GM23248 (cell line): ENCODE measurements at regions not wholly inside any gene's neighbourhood (a gene's known extent, or its start where the extent isn't known, plus 50 kb on each side); places are given as distances from the start of the nearest gene placed in this dataset.
A peak's percentile ranks its signal among the peaks of the same experiment; 100 is the strongest.

Source experiments
- DNase-seq: peaks from one replicate; pipeline ENCODE4 v3.0.0-alpha.2; 2015
- H2AFZ ChIP-seq: fragments of 200-600 bp; sonication (generic); 2 replicates; pipeline ENCODE4 v1.6.1; 2016; ENCODE audit warnings: antibody characterized with exemption
- H3F3A ChIP-seq: fragments of 200-600 bp; sonication (generic); 2 replicates; pipeline ENCODE4 v1.6.1; 2016; ENCODE audit warnings: mild to moderate bottlenecking, antibody characterized with exemption, mixed run types; ENCODE audit not compliant: insufficient read depth
- H3K27ac ChIP-seq: fragments of 200-600 bp; sonication (generic); 2 replicates; pipeline ENCODE4 v1.5.1; 2016; ENCODE audit warnings: mild to moderate bottlenecking
- H3K27me3 ChIP-seq: fragments of 200-600 bp; sonication (generic); replicated peaks from 2 replicates; pipeline ENCODE4 v1.6.1; 2016; ENCODE audit warnings: mild to moderate bottlenecking; ENCODE audit not compliant: insufficient read depth
- H3K36me3 ChIP-seq: fragments of 200-600 bp; sonication (generic); 2 replicates; pipeline ENCODE4 v1.6.1; 2016; ENCODE audit warnings: low read depth, mild to moderate bottlenecking
- H3K4me1 ChIP-seq: fragments of 200-600 bp; sonication (generic); 2 replicates; pipeline ENCODE4 v1.6.1; 2016; ENCODE audit warnings: mild to moderate bottlenecking; ENCODE audit not compliant: insufficient read depth
- H3K4me2 ChIP-seq: fragments of 200-600 bp; sonication (generic); one replicate; pipeline ENCODE4 v1.6.1; 2016; ENCODE audit warnings: mild to moderate bottlenecking; ENCODE audit not compliant: unreplicated experiment
- H3K4me3 ChIP-seq: fragments of 200-600 bp; sonication (generic); 2 replicates; pipeline ENCODE4 v1.5.1; 2016; ENCODE audit warnings: mild to moderate bottlenecking
- H3K79me2 ChIP-seq: fragments of 200-600 bp; sonication (generic); 2 replicates; pipeline ENCODE4 v1.6.1; 2016; ENCODE audit warnings: mild to moderate bottlenecking; ENCODE audit not compliant: insufficient read depth
- H3K9ac ChIP-seq: fragments of 200-600 bp; sonication (generic); 2 replicates; pipeline ENCODE4 v1.6.1; 2016; ENCODE audit warnings: mild to moderate bottlenecking
- H3K9me2 ChIP-seq: fragments of 200-600 bp; sonication (generic); 2 replicates; pipeline ENCODE4 v1.6.1; 2016; ENCODE audit warnings: mixed run types, mild to moderate bottlenecking, moderate library complexity; ENCODE audit not compliant: insufficient read depth
- H3K9me3 ChIP-seq: fragments of 200-600 bp; sonication (generic); one replicate; pipeline ENCODE4 v1.6.1; 2017; ENCODE audit warnings: low read depth
- H4K20me1 ChIP-seq: fragments of 200-600 bp; sonication (generic); 2 replicates; pipeline ENCODE4 v1.6.0; 2016; ENCODE audit not compliant: insufficient read depth
- EZH2 ChIP-seq: fragments of 200-600 bp; sonication (generic); IDR thresholded peaks from 2 replicates; pipeline ENCODE4 v1.6.1; 2018; ENCODE audit warnings: antibody characterized with exemption, mild to moderate bottlenecking; ENCODE audit not compliant: insufficient read depth, poor library complexity, severe bottlenecking
- EZH2phosphoT487 ChIP-seq: fragments of 200-600 bp; sonication (generic); IDR thresholded peaks from 2 replicates; pipeline ENCODE4 v1.6.1; 2018; ENCODE audit warnings: antibody characterized with exemption, moderate library complexity, mild to moderate bottlenecking, low read depth; ENCODE audit not compliant: insufficient read depth
- WGBS, 2 experiments: methylation state at CpG; one replicate each; pipeline ENCODE4 v1.1.6; 2015 to 2017; ENCODE audit warnings: low lambda C conversion rate in 2 of 2, low coverage in 1 of 2; ENCODE audit errors: missing lambda C conversion rate in 2 of 2; 5-methylcytosine and 5-hydroxymethylcytosine counted together
- in situ Hi-C: fragments of 300-500 bp; cut with MboI; formaldehyde crosslinking; loops from 2 replicates; pipeline ENCODE4 v1.15.0; 2020

GRCh38 chr1:30384286-30385245 lies 338.8 kb downstream of the MATN1 start:
- H3K4me3 ChIP-seq = no peak overlapping the region
- H4K20me1 ChIP-seq = no peaks in the 10 kb centered on the region
- no peak overlapping the region for H3K9ac ChIP-seq
- 61 to 62% methylated on average over 8 to 9 of the region's 10 CpGs for WGBS, 2 experiments
- no peaks in the 10 kb centered on the region for H3K9me3 ChIP-seq
- no peaks in the 10 kb centered on the region for H3K9me2 ChIP-seq
- H3K4me2 ChIP-seq = no peak overlapping the region
- peak; percentile 26 for DNase-seq
- H3K27me3 ChIP-seq = no peaks in the 10 kb centered on the region; the same call in 1 of the 2 replicates
- TF ChIP-seq EZH2phosphoT487 (no peak), EZH2 (no peak)
- no peaks in the 10 kb centered on the region for H3K36me3 ChIP-seq
- H3K27ac ChIP-seq = no peak overlapping the region
- H3F3A ChIP-seq = 0 out of 2 replicates have a peak, but pooled peaks cover 3% of the 10 kb centered on the region
- H3K4me1 ChIP-seq = peaks cover 7% of the 10 kb centered on the region
- H3K79me2 ChIP-seq = no peaks in the 10 kb centered on the region
- in situ Hi-C loops = no loop called here
- H2AFZ ChIP-seq = no peak overlapping the region

DNA sequence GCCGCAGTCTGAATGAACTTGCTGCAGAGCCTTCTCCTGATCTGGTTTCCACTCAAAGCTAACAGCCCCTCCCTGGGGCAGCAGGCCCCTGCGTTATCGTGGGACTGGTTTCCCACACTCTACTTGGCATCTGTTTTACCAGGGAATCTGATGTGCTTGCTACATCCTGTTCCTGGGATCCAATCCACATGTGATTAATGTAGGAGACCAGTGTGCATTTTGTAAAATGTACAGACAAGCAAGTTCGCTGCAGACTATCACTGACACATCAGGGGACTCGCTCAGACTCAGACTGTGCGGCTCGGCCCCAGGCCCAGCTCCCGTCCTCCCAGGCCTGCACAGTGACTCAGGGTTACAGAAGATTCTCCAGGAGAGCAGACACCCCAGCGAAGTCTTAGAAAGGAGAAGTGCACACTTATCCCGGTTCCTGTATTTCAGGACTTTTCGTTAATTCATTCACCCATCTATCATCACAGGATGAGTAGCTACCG lies 340.1 kb downstream of the MATN1 start:
- Histone ChIP-seq H3K4me3 (no peak overlapping the region), H3K27me3 (no peaks in the 10 kb centered on the region), H3K4me2 (no peak overlapping the region), H3K79me2 (no peaks in the 10 kb centered on the region), H3F3A (0 out of 2 replicates have a peak, but pooled peaks cover 7% of the 10 kb centered on the region), H3K9ac (no peak overlapping the region), H3K36me3 (no peaks in the 10 kb centered on the region), H2AFZ (no peak overlapping the region), H3K9me3 (no peaks in the 10 kb centered on the region), H4K20me1 (no peaks in the 10 kb centered on the region), H3K4me1 (peaks cover 19% of the 10 kb centered on the region), H3K9me2 (no peaks in the 10 kb centered on the region), H3K27ac (no peak overlapping the region)
- DNase-seq = no peak
- in situ Hi-C loops = no loop called here
- 60 to 61% methylated on average over 12 of the region's 12 CpGs for WGBS, 2 experiments
- TF ChIP-seq EZH2phosphoT487 = no peak
- no peak for TF ChIP-seq EZH2

- Histone ChIP-seq H3K36me3 (no peaks in the 10 kb centered on the region), H3K4me3 (no peak overlapping the region), H3K27ac (no peak overlapping the region), H3K4me1 (peaks cover 19% of the 10 kb centered on the region), H3K9me3 (no peaks in the 10 kb centered on the region), H3K9me2 (no peaks in the 10 kb centered on the region), H4K20me1 (no peaks in the 10 kb centered on the region), H2AFZ (no peak overlapping the region), H3K27me3 (no peaks in the 10 kb centered on the region), H3K9ac (no peak overlapping the region), H3F3A (0 out of 2 replicates have a peak, but pooled peaks cover 7% of the 10 kb centered on the region), H3K79me2 (no peaks in the 10 kb centered on the region), H3K4me2 (no peak overlapping the region)
- WGBS, 2 experiments = 67 to 82% methylated on average over 2 of the region's 2 CpGs
- TF ChIP-seq EZH2phosphoT487 = no peak
- TF ChIP-seq EZH2 = no peak
- in situ Hi-C loops = no loop called here
- no peak for DNase-seq
These were observed 340.9 kb downstream of the MATN1 start for GRCh38 chr1:30382496-30382895.

- no peaks in the 10 kb centered on the region for H4K20me1 ChIP-seq
- no peaks in the 10 kb centered on the region for H3K36me3 ChIP-seq
- 41 to 54% methylated on average over 7 of the region's 7 CpGs for WGBS, 2 experiments
- no peaks in the 10 kb centered on the region for H3K27me3 ChIP-seq
- H3K9me2 ChIP-seq = no peaks in the 10 kb centered on the region
- no peak for TF ChIP-seq EZH2
- TF ChIP-seq EZH2phosphoT487 = no peak
- no peak overlapping the region for H3K4me2 ChIP-seq
- no peak overlapping the region for H3K9ac ChIP-seq
- H3K4me1 ChIP-seq = peaks cover 19% of the 10 kb centered on the region
- no peak overlapping the region for H2AFZ ChIP-seq
- H3K4me3 ChIP-seq = no peak overlapping the region
- in situ Hi-C loops = no loop called here
- H3F3A ChIP-seq = 0 out of 2 replicates have a peak, but pooled peaks cover 7% of the 10 kb centered on the region
- no peak for DNase-seq
- no peak overlapping the region for H3K27ac ChIP-seq
- no peaks in the 10 kb centered on the region for H3K9me3 ChIP-seq
- H3K79me2 ChIP-seq = no peaks in the 10 kb centered on the region
These were observed 341.6 kb downstream of the MATN1 start for GRCh38 chr1:30381671-30382365.
